GM12874 (cell line): ENCODE measurements at regions not wholly inside any gene's neighbourhood (a gene's known extent, or its start where the extent isn't known, plus 50 kb on each side); places are given as distances from the start of the nearest gene placed in this dataset.

Experiments
- TF ChIP-seq, protein P1 (sequence below): IDR thresholded peaks from 2 replicates; pipeline ENCODE4 v1.5.1; 2011; ENCODE audit warnings: low read depth, mild to moderate bottlenecking, control low read depth, low read length, moderate library complexity; ENCODE audit not compliant: insufficient read depth

DNA sequence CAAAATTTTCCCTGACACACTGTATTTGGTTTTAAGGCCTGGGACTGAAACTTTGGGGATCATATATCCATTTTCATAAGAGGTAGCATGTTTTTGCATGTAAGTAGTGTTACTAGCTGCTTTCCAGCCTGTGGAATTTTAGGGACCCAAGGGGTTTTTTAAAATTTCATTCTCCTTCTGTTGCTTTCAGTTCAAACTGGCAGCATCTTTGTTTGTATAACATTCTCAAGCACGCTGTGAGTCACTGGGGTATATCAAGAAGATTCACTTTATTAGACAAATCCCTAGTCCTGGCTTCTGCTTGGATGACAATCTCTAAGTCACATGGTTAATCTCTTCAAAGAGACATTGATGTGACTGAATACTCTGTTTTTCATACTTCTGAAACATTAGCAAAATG, 479.0 kb downstream of the CYLC2 start:
- TF ChIP-seq, protein P1, sequence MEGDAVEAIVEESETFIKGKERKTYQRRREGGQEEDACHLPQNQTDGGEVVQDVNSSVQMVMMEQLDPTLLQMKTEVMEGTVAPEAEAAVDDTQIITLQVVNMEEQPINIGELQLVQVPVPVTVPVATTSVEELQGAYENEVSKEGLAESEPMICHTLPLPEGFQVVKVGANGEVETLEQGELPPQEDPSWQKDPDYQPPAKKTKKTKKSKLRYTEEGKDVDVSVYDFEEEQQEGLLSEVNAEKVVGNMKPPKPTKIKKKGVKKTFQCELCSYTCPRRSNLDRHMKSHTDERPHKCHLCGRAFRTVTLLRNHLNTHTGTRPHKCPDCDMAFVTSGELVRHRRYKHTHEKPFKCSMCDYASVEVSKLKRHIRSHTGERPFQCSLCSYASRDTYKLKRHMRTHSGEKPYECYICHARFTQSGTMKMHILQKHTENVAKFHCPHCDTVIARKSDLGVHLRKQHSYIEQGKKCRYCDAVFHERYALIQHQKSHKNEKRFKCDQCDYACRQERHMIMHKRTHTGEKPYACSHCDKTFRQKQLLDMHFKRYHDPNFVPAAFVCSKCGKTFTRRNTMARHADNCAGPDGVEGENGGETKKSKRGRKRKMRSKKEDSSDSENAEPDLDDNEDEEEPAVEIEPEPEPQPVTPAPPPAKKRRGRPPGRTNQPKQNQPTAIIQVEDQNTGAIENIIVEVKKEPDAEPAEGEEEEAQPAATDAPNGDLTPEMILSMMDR, result no peak

DNA sequence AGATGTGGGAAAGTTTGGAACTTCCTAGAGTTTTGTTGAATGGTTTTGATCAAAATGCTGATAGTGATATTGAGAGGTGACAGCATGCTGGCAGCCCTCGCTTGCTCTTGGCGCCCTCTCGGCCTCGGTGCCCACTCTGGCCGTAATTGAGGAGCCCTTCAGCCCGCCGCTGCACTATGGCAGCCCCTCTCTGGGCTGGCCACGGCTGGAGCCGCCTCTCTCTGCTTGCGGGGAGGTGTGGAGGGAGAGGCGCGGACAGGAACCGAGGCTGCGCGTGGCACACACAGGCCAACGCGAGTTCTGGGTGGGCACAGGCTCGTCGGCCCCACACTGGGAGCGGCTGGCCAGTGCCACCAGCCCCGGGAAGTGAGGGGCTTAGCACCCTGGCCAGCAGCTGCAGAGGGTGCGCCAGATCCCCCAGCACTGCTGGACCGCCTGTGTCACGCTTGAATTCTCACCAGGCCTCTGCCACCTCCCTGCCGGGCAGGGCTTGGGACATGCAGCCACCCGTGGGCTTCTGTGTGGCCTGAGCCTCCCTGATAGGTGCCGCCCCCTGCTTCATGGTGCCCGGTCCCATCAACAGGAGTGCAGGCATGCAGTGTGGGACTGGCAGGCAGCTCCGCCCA, 488.5 kb downstream of the CYLC2 start:
- TF ChIP-seq, protein P1, result no peak

DNA sequence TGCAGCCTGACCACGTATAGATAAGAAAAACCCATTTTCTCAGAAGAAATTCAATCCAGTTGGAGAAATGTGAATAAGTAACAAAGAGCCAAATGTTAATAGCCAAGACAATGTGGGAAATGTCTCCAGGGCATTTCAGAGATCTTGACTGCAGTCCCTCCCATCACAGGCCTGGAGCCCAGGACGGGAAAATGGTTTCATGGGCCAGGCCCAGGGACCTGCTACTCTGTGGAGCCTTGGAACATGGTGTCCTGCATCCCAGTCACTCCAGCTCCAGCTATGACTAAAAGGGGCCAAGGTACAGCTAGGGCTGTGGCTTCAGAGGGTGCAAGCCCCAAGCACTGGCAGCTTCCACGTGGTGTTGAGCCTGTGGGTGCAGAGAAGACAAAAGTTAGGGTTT, 490.0 kb downstream of the CYLC2 start:
- TF ChIP-seq, protein P1, result no peak

DNA sequence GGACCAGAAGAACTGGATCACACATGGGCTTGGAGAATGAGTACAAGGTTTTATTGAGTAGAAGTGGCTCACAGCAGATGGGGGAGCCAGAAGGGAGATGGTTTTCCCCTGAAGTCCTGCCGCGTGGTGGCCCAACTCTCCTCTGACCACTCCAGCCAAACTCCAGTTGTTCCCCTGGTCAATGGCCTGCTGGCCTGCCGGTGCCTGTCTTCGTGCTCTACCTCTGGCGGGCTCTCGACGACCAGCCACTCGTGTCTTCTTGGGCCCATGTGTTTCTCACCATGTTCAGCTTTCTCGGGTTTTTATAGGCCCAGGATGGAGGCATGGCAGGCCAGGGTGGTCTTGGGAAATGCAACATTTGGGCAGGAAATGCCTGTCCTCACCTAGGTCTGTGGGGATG, 519.6 kb downstream of the CYLC2 start:
- TF ChIP-seq, protein P1, result no peak

DNA sequence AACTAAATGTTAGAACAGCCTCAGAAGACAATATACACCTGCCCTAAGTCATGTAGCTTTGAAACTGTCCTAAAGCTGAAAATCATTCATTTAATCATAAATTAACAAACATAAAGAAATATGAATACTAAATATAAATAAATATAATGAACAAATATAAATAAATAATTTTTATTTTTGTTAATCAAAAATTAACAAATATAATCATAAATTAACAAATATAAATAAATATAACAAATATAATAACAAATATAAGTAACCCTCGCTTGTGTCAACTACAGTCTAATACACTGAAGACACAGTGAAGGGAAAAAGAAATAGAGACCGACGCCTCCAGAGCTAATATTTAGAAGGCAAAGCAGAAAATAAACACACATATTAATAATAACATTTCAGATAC, 527.3 kb downstream of the CYLC2 start:
- TF ChIP-seq, protein P1, result no peak

DNA sequence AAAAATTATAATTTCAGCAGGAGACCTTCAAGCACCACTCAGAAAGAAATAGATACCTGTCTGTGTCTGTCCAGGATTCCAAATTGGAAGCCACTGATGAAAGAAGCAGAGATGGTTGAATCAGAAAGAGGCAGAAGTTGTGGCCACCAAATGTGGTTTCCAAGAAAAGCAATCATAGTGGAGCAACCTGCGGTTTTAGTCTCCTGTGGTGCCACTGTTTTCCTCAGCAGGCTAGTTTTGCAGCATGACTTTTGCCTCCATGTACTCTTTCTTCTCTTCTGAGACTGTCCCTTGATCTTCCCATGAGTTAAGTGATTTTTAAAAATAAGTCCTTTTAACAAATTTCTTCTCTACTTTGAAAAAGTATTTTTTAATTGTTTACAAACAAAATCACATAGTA, 535.8 kb downstream of the CYLC2 start:
- TF ChIP-seq, protein P1, result no peak

DNA sequence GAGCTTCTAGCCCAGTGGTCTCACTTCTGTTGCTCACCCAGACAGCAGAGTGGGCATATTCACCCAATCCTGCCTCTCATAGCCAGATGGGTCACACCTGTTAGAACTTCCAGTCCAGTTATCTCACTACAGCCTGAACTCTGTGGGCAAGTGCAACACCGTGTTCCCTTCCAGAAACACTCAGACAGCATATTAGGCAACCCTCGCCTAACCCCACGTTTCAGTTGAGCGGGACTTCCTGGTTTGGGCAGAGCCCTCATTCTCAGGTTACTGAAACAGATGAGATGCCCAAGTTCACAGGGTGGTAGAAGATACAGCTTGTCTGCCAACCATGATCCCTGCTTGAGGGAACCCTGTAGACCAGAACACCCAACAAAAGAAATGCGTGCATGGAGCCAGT, 538.2 kb downstream of the CYLC2 start:
- TF ChIP-seq, protein P1, result no peak
